ENCODE measurements at regions not wholly inside any gene's neighbourhood (a gene's known extent, or its start where the extent isn't known, plus 50 kb on each side); places are given as distances from the start of the nearest gene placed in this dataset.

DNA sequence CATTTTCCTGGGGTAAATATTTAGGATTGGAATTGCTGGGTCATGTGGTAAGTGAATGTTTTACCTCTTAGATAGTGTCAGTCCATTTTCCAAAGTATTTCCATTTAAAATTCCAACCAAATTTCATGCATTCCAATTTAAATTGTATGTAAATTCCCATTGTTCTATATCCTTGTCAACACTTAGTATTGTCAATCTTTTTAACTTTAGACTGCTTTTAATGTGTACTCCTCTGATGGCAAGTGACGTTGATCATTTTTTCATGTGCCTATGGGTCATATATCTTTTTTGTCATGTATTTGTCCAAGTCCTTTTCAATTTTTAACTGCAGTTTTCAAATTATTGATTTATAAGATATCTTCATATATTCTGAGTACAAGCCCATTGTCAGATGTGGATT is 80.8 kb upstream of the FAM20C start:
- Histone ChIP-seq H3K27ac (no peak overlapping the region), H3K4me1 (peaks cover 0 to 35% (median 3%) of the 10 kb centered on the region in 12 donors), H3K9me3 (peaks cover 0 to 11% (median 0%) of the 10 kb centered on the region in 12 donors), H3K36me3 (no peaks in the 10 kb centered on the region), H3K4me3 (no peak overlapping the region), H3K27me3 (peaks cover 0 to 10% (median 0%) of the 10 kb centered on the region in 9 donors)
- no peak for ATAC-seq
- no peak for TF ChIP-seq POLR2A (IDR thresholded peaks at IDR 0.05)
- TF ChIP-seq, protein P1, sequence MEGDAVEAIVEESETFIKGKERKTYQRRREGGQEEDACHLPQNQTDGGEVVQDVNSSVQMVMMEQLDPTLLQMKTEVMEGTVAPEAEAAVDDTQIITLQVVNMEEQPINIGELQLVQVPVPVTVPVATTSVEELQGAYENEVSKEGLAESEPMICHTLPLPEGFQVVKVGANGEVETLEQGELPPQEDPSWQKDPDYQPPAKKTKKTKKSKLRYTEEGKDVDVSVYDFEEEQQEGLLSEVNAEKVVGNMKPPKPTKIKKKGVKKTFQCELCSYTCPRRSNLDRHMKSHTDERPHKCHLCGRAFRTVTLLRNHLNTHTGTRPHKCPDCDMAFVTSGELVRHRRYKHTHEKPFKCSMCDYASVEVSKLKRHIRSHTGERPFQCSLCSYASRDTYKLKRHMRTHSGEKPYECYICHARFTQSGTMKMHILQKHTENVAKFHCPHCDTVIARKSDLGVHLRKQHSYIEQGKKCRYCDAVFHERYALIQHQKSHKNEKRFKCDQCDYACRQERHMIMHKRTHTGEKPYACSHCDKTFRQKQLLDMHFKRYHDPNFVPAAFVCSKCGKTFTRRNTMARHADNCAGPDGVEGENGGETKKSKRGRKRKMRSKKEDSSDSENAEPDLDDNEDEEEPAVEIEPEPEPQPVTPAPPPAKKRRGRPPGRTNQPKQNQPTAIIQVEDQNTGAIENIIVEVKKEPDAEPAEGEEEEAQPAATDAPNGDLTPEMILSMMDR (IDR thresholded peaks at IDR 0.05) = no peak
- no peak for DNase-seq
- intact Hi-C loops (cut with DNase I) = no loop called here
- 79 to 91% (median 89%) methylated on average over 1 of the region's 1 CpG for WGBS, 4 donors

DNA sequence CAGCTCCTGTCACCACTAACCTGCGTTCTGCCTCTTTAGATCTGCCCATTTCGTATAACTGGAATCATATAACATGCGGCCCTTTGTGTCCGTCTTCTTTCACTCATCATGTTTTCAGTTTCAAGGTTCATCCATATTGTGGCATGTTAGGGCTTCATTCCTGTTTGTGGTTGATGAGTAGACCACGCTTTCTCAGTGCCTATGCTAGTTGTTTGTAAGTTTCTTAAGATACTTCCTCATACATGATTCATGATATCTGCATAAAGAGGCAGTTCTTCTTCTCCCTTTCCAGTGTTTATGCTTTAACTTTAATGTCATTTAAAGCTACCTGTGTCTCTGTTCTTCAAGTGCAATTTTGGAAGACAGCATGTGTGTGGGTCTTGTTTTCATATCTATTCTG is 79.5 kb upstream of the FAM20C start:
- ATAC-seq (no peak), DNase-seq (no peak)
- peaks cover 0 to 38% (median 3%) of the 10 kb centered on the region in 12 donors for H3K4me1 ChIP-seq
- peak overlapping the region in 1 of 12 donors; percentile 58 for H3K27ac ChIP-seq
- H3K36me3 ChIP-seq = no peaks in the 10 kb centered on the region
- H3K4me3 ChIP-seq = peak overlapping the region in 1 of 12 donors; percentile 21
- H3K27me3 ChIP-seq = peaks cover 0 to 10% (median 0%) of the 10 kb centered on the region in 9 donors
- intact Hi-C loops (cut with DNase I) = no loop called here
- TF ChIP-seq, protein P1 (IDR thresholded peaks at IDR 0.05) = no peak
- TF ChIP-seq POLR2A (IDR thresholded peaks at IDR 0.05) = no peak
- H3K9me3 ChIP-seq = peaks cover 0 to 11% (median 0%) of the 10 kb centered on the region in 12 donors
- 83 to 93% (median 86%) methylated on average over 5 of the region's 5 CpGs for WGBS, 4 donors

DNA sequence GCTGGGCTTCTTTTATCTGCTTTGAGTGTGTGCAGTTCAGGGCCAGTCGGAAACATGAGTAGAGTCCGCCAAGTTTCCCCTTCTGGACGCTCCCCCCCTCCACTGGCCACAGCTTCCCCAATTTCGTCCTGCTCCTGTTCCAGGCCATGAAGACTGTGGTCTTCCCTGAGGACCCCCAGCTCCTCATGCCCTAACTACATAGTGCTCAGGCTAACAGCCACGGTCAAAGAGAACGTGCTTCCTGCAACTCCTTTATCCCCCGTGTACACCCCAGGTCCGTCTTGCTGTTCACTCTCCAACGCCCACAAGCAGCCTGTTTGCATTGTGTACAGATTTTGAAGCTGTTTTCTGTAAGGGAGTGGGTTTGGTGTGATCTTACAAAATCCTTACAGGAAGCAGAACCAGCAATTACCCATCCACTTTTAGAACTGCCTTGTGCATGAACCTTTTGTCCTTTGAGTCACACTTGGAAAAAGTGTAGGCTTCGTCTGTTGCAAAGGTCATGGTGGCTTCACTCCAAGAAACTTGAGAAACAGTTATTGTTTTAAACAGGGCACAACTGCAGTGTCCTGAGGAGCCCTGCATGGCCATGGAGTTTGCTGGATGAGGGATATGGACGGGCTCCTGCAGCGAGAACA is 77.0 kb upstream of the FAM20C start:
- Histone ChIP-seq H3K9me3 (peaks cover 0 to 11% (median 0%) of the 10 kb centered on the region in 12 donors), H3K4me3 (no peak overlapping the region), H3K27me3 (peaks cover 0 to 13% (median 0%) of the 10 kb centered on the region in 9 donors), H3K36me3 (no peaks in the 10 kb centered on the region), H3K4me1 (peaks cover 0 to 62% (median 11%) of the 10 kb centered on the region in 12 donors), H3K27ac (peak overlapping the region in 3 of 12 donors; percentile 15 to 66 (median 52))
- peak in 1 of 5 donors; percentile 62 for DNase-seq
- TF ChIP-seq POLR2A (IDR thresholded peaks at IDR 0.05) = no peak
- TF ChIP-seq, protein P1 (IDR thresholded peaks at IDR 0.05) = no peak
- intact Hi-C loops (cut with DNase I) = no loop called here
- ATAC-seq = peak in 3 of 4 donors; percentile 18 to 69 (median 60)
- WGBS, 4 donors = 63 to 72% (median 69%) methylated on average over 12 of the region's 12 CpGs

DNA sequence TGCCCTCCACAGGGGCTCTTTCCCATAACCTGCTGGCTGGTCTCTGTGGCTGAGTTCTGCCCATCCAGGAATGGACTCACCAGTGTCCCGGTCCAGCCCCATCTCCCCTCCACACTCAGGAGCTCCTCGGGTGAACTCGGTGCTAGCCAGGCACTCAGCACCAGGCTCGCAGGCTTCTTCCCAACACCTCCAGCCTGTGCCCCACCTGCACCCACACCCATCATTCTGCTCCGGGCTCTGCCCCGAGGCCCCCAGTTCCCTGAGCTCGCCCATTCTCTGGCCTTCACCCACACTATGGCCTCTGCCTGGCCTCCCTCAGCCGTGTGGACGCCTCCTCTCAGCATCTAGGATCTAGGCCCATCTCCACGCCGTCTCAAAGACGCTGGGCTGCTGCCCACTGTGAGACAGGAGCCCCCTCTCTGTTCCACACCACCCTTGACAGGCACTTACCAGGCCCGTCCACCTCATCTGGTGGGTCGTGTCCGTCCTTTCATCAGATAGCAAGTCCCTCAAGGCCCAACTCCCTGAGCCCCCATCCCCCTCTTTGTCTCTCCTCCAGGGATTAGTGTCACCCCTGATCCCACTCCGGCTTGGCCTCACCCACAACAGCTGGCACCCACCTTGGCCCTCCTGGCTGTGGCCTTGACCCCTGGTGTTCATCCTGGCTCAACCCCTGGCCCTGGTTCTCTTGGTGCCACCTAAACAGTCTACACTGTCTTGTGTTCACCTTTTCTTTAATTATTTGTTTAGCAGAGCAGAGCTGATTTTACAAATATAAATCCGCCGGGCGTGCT is 76.0 kb upstream of the FAM20C start:
- Histone ChIP-seq H3K27ac (peak overlapping the region in 3 of 12 donors; percentile 15 to 66 (median 41)), H3K4me3 (no peak overlapping the region), H3K27me3 (peaks cover 0 to 19% (median 0%) of the 10 kb centered on the region in 9 donors), H3K36me3 (no peaks in the 10 kb centered on the region), H3K9me3 (peaks cover 0 to 10% (median 0%) of the 10 kb centered on the region in 12 donors), H3K4me1 (peaks cover 0 to 68% (median 11%) of the 10 kb centered on the region in 12 donors)
- DNase-seq = no peak
- ATAC-seq = no peak
- 82 to 95% (median 92%) methylated on average over 19 of the region's 19 CpGs for WGBS, 4 donors
- intact Hi-C loops (cut with DNase I) = no loop called here
- TF ChIP-seq, protein P1 (IDR thresholded peaks at IDR 0.05) = no peak
- no peak for TF ChIP-seq POLR2A (IDR thresholded peaks at IDR 0.05)
